ENCODE measurements at regions not wholly inside any gene's neighbourhood (a gene's known extent, or its start where the extent isn't known, plus 50 kb on each side); places are given as distances from the start of the nearest gene placed in this dataset.

DNA sequence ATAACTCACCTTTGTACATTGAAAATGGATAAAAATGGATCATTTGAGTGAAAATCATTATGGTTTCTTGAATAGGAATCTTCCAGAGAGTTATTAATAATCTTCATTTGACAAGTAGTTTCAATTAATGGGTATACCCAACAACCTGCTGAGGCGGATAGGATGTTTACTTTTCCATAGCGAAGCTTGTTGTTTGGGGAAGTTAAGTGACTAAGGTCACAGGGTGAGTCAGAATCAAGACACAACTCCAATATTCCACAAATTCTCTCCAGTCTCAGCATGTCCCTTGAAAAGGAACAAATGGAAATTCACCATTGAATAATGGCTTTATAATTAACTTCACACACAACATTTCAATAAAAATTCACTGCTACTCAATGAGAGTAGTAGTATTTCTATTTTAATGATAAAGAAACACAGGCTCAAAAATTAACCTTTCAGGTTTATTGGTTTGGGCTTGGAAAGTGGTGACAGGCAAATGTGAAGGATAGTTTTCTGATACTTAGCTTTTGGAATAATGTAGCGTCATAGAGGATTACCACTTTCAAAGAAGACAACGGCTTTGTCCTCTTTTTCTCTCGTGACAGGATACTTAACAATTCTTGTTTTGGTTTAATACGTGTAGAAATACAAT is 211.3 kb downstream of the GPD2 start:
- H3K9me3 ChIP-seq, result no peaks in the 10 kb centered on the region
- no peak for DNase-seq
- no peaks in the 10 kb centered on the region for H3K4me1 ChIP-seq
- no peak overlapping the region for H3K4me3 ChIP-seq
- no peaks in the 10 kb centered on the region for H3K36me3 ChIP-seq
- no peak for ATAC-seq
- no peak overlapping the region for H3K27ac ChIP-seq
- H3K27me3 ChIP-seq, result no peaks in the 10 kb centered on the region
- intact Hi-C loops (cut with DNase I), result no loop called here
- TF ChIP-seq, protein P1, sequence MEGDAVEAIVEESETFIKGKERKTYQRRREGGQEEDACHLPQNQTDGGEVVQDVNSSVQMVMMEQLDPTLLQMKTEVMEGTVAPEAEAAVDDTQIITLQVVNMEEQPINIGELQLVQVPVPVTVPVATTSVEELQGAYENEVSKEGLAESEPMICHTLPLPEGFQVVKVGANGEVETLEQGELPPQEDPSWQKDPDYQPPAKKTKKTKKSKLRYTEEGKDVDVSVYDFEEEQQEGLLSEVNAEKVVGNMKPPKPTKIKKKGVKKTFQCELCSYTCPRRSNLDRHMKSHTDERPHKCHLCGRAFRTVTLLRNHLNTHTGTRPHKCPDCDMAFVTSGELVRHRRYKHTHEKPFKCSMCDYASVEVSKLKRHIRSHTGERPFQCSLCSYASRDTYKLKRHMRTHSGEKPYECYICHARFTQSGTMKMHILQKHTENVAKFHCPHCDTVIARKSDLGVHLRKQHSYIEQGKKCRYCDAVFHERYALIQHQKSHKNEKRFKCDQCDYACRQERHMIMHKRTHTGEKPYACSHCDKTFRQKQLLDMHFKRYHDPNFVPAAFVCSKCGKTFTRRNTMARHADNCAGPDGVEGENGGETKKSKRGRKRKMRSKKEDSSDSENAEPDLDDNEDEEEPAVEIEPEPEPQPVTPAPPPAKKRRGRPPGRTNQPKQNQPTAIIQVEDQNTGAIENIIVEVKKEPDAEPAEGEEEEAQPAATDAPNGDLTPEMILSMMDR (IDR thresholded peaks at IDR 0.05), result no peak

GRCh38 chr2:156648522-156648921 is 212.3 kb downstream of the GPD2 start:
- Histone ChIP-seq H3K4me1 (no peaks in the 10 kb centered on the region), H3K27me3 (no peaks in the 10 kb centered on the region), H3K27ac (no peak overlapping the region), H3K36me3 (no peaks in the 10 kb centered on the region), H3K9me3 (no peaks in the 10 kb centered on the region), H3K4me3 (no peak overlapping the region)
- intact Hi-C loops (cut with DNase I), result no loop called here
- TF ChIP-seq, protein P1 (IDR thresholded peaks at IDR 0.05), result no peak
- DNase-seq (no peak), ATAC-seq (no peak)

GRCh38 chr2:156649596-156649995 is 213.4 kb downstream of the GPD2 start:
- no peak overlapping the region for H3K4me3 ChIP-seq
- DNase-seq, result no peak
- no peaks in the 10 kb centered on the region for H3K27me3 ChIP-seq
- intact Hi-C loops (cut with DNase I), result no loop called here
- no peaks in the 10 kb centered on the region for H3K36me3 ChIP-seq
- peak; percentile 68 for ATAC-seq
- H3K27ac ChIP-seq, result no peak overlapping the region
- TF ChIP-seq, protein P1 (IDR thresholded peaks at IDR 0.05), result no peak
- no peaks in the 10 kb centered on the region for H3K4me1 ChIP-seq
- no peaks in the 10 kb centered on the region for H3K9me3 ChIP-seq

GRCh38 chr2:156652691-156653090 is 216.5 kb downstream of the GPD2 start:
- Histone ChIP-seq H3K36me3 (no peaks in the 10 kb centered on the region), H3K4me1 (no peaks in the 10 kb centered on the region), H3K9me3 (no peaks in the 10 kb centered on the region), H3K4me3 (no peak overlapping the region), H3K27ac (no peak overlapping the region), H3K27me3 (no peaks in the 10 kb centered on the region)
- intact Hi-C loops (cut with DNase I), result no loop called here
- TF ChIP-seq, protein P1 (IDR thresholded peaks at IDR 0.05), result no peak
- ATAC-seq (no peak), DNase-seq (no peak)

GRCh38 chr2:156653675-156654074 is 217.5 kb downstream of the GPD2 start:
- Histone ChIP-seq H3K4me3 (no peak overlapping the region), H3K36me3 (no peaks in the 10 kb centered on the region), H3K9me3 (no peaks in the 10 kb centered on the region), H3K4me1 (no peaks in the 10 kb centered on the region), H3K27ac (no peak overlapping the region), H3K27me3 (no peaks in the 10 kb centered on the region)
- intact Hi-C loops (cut with DNase I), result no loop called here
- TF ChIP-seq, protein P1 (IDR thresholded peaks at IDR 0.05), result no peak
- no peak for DNase-seq
- no peak for ATAC-seq

- Histone ChIP-seq H3K9me3 (no peaks in the 10 kb centered on the region), H3K4me3 (no peak overlapping the region), H3K27ac (no peak overlapping the region), H3K4me1 (no peaks in the 10 kb centered on the region), H3K27me3 (no peaks in the 10 kb centered on the region), H3K36me3 (no peaks in the 10 kb centered on the region)
- TF ChIP-seq, protein P1 (IDR thresholded peaks at IDR 0.05), result no peak
- DNase-seq, result no peak
- intact Hi-C loops (cut with DNase I), result no loop called here
- ATAC-seq, result no peak
Observed at GRCh38 chr2:156657809-156658208, 221.6 kb downstream of the GPD2 start.
